HG02763 (cell line): ENCODE measurements at regions not wholly inside any gene's neighbourhood (a gene's known extent, or its start where the extent isn't known, plus 50 kb on each side); places are given as distances from the start of the nearest gene placed in this dataset.

Experiments used
- ATAC-seq: cut with Tn5 transposase; IDR thresholded peaks from one replicate; pipeline ENCODE4 v1.9.1; 2021; ENCODE audit warnings: mild to moderate bottlenecking, moderate library complexity; ENCODE audit not compliant: unreplicated experiment

DNA sequence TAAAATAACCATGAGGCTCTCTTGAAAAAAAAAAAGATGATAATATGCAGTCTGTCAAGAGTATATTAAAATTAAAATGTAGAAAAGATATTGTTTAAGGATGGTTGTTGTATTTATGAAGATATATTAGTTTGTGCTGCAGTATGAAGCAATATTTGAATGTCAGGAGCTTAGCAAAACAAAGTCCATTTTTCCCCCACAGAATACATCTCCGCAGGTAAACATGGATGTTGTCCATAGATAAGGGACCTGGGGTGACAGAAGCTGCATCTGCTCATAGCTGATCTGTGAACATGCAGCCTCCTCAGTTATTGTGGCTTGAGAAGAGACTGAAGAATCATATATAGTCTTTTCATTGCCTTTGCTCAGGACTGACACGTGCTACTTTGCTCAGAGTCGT is 366.1 kb upstream of the MMADHC start:
- no peak for ATAC-seq

DNA sequence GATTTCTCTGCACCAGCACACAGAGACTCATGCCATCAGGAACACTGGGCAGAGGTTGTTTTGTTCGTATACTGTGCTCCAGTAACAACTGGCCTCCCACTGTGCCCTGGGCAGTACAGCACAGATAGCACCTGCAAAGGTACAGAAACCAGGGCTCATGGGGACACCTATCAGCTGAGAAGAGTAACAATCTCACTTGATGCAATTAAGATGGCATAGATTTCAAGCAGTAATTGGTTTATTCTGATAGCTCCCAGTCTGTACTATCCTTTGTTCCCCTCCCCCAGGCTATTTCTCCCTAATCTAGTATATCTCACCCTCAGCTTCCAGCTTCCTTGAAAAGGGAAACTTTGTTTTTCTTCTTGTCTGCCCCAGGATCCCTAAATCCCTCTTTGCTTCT is 343.9 kb upstream of the MMADHC start:
- no peak for ATAC-seq

- ATAC-seq: no peak
Measured at GRCh38 chr2:149928011-149928410, 340.4 kb upstream of the MMADHC start.

DNA sequence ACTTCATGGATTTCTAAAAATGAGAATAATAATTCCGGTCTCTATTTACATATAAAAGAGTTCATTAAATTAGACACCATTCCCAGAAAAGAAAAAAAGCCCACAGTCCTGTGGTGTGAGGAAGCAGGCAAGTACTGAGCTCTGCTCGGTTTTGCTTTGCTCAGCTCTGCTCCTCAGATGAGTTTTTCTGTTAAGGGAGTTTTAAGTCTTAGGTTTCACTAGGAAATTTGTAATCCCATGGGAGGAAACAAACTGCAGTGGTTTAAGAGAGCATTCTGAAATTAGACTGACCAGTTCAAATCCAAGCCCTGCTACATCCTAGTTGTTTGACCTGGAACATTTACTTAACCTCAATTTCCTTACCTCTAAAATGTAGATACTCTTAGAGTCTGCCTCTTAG is 338.6 kb upstream of the MMADHC start:
- no peak for ATAC-seq

DNA sequence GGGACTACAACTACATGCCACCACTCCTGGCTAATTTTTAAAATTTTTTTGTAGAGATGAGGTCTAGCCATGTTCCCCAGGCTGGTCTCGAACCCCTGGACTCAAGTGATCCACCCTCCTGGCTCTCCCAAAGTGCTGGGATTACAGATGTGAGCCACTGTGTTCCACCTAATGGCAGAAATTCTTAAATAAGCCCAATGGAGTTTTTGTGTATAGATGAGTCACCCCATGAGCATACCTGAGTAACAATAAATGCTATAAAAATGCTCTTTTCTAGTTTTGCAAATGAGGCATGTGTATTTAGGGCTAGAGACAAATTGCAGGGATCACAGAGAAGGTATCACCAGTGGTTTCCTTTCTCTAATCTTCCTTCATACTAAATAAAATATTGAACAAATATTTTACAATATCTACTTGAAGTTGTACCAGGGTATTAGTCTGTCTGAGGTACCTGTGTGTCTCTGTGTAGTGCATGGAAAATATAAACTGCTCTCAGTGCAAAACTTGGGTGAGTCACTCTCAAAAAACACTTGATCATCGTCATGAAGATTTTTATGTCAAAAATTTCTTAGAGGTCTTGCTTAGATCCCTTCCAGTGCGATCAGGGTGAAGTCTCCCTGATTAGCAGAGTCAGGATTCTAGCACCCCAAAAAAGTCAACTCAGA is 337.1 kb upstream of the MMADHC start:
- no peak for ATAC-seq

GRCh38 chr2:149924028-149924427 is 336.5 kb upstream of the MMADHC start:
- ATAC-seq: no peak

- ATAC-seq: no peak
Measured at GRCh38 chr2:149921911-149922616, 334.5 kb upstream of the MMADHC start.

DNA sequence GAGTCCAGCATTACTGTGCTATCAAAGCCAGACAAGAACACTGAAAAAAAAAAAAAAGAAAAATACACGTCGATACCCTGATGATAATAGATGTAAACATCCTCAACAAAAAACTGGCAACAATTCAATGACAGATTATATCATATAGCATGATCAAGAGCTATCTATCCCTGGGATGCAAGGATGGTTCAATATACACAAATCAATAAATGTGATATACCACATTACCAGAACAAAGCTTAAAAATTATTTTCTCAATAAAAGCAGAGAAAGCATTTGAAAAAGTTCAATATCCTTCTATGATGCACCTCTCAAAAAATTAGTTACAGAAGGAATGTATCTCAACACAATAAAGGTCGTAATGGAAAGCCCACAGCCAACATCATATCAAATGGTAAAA is 332.8 kb upstream of the MMADHC start:
- ATAC-seq: no peak

GRCh38 chr2:149915151-149915550 is 327.6 kb upstream of the MMADHC start:
- no peak for ATAC-seq

- no peak for ATAC-seq
Measured at GRCh38 chr2:149908726-149909683, 321.4 kb upstream of the MMADHC start.

GRCh38 chr2:149906886-149907285 is 319.3 kb upstream of the MMADHC start:
- no peak for ATAC-seq

GRCh38 chr2:149904352-149905175 is 317.0 kb upstream of the MMADHC start:
- no peak for ATAC-seq

- no peak for ATAC-seq
Measured at GRCh38 chr2:149903626-149904025, 316.1 kb upstream of the MMADHC start.

GRCh38 chr2:149902081-149902480 is 314.5 kb upstream of the MMADHC start:
- ATAC-seq: no peak

GRCh38 chr2:149901231-149901859 is 313.8 kb upstream of the MMADHC start:
- no peak for ATAC-seq

GRCh38 chr2:149899390-149899789 is 311.8 kb upstream of the MMADHC start:
- no peak for ATAC-seq

GRCh38 chr2:149894760-149895159 is 307.2 kb upstream of the MMADHC start:
- no peak for ATAC-seq

- no peak for ATAC-seq
Measured at GRCh38 chr2:149894226-149894625, 306.7 kb upstream of the MMADHC start.

- ATAC-seq: no peak
Measured at GRCh38 chr2:149892563-149892962, 305.0 kb upstream of the MMADHC start.

DNA sequence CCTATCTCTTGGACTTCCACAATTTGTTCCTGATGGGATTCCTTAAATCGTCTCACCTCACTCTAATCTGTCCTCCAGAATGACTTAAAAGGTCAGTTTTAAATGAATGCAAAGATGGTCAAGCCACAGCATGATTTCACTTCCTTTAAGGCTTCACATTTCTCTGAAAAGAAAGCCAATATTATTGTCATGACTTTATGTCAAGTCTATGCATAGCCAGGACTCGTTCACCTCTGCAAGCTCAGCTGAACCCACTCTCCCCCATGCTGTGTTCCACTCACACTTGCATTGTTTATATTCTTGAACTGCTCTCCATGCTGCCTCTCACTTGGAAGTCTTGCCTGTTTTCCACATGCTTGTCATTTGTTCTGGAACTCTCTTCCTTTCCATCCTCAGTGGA is 298.4 kb upstream of the MMADHC start:
- no peak for ATAC-seq
